ENCODE measurements at regions not wholly inside any gene's neighbourhood (a gene's known extent, or its start where the extent isn't known, plus 50 kb on each side); places are given as distances from the start of the nearest gene placed in this dataset.

- no peak for DNase-seq
Measured at GRCh38 chr3:127112796-127113570, 79.9 kb upstream of the PRR23E start.

GRCh38 chr3:127113571-127113891 is 79.4 kb upstream of the PRR23E start:
- DNase-seq, result no peak

- DNase-seq, result peak; percentile 78
Measured at GRCh38 chr3:127114337-127115070, 78.4 kb upstream of the PRR23E start.

GRCh38 chr3:127115691-127116351 is 77.1 kb upstream of the PRR23E start:
- no peak for DNase-seq

- no peak for DNase-seq
Measured at GRCh38 chr3:127118366-127118765, 74.6 kb upstream of the PRR23E start.

- DNase-seq, result no peak
Measured at GRCh38 chr3:127119693-127120464, 73.1 kb upstream of the PRR23E start.

- no peak for DNase-seq
Measured at GRCh38 chr3:127120851-127121647, 71.9 kb upstream of the PRR23E start.

- no peak for DNase-seq
Measured at GRCh38 chr3:127121885-127122284, 71.0 kb upstream of the PRR23E start.

- no peak for DNase-seq
Measured at GRCh38 chr3:127123533-127123932, 69.4 kb upstream of the PRR23E start.

- DNase-seq, result no peak
Measured at GRCh38 chr3:127124120-127124519, 68.8 kb upstream of the PRR23E start.

- DNase-seq, result peak; percentile 51
Measured at GRCh38 chr3:127131424-127132170, 61.3 kb upstream of the PRR23E start.

GRCh38 chr3:127132876-127133275 is 60.1 kb upstream of the PRR23E start:
- DNase-seq, result no peak

- DNase-seq, result no peak
Measured at GRCh38 chr3:127133971-127134370, 59.0 kb upstream of the PRR23E start.

- DNase-seq, result no peak
Measured at GRCh38 chr3:127134466-127134865, 58.5 kb upstream of the PRR23E start.

- DNase-seq, result no peak
Measured at GRCh38 chr3:127134887-127135240, 58.1 kb upstream of the PRR23E start.

- DNase-seq, result peak; percentile 86
Measured at GRCh38 chr3:127135241-127136023, 57.5 kb upstream of the PRR23E start.

- DNase-seq, result no peak
Measured at GRCh38 chr3:127136024-127136600, 56.8 kb upstream of the PRR23E start.

- DNase-seq, result no peak
Measured at GRCh38 chr3:127136706-127137105, 56.2 kb upstream of the PRR23E start.

- DNase-seq, result no peak
Measured at GRCh38 chr3:127137113-127137512, 55.8 kb upstream of the PRR23E start.

- DNase-seq, result no peak
Measured at GRCh38 chr3:127137757-127138536, 55.0 kb upstream of the PRR23E start.

Measured in eye (tissue), 1 donor.